HG03066 (cell line): ENCODE measurements at regions not wholly inside any gene's neighbourhood (a gene's known extent, or its start where the extent isn't known, plus 50 kb on each side); places are given as distances from the start of the nearest gene placed in this dataset.

Experiments
- ATAC-seq: cut with Tn5 transposase; IDR thresholded peaks from one replicate; pipeline ENCODE4 v1.9.1; 2021; ENCODE audit warnings: low read depth; ENCODE audit not compliant: unreplicated experiment

DNA sequence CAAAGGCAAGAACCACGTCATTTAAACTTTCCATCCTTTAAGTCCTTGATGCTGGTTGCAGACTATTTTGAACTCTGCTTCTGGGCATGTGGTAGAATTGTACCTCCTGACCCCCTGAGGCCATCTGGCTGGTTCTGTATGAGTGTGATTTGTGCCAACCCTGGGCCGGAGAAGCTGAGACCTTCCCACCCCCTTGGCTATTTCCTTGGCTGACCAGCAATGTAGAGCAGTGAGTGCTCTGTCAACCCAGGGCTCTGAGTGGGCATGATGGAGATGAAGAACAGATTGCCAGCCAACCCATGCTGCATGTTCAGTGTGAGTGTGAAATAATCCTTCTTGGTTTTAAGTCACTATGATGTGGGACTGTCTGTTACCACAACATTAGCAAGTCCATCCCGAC lies 82.1 kb upstream of the RASGRP1 start:
- ATAC-seq, result no peak

DNA sequence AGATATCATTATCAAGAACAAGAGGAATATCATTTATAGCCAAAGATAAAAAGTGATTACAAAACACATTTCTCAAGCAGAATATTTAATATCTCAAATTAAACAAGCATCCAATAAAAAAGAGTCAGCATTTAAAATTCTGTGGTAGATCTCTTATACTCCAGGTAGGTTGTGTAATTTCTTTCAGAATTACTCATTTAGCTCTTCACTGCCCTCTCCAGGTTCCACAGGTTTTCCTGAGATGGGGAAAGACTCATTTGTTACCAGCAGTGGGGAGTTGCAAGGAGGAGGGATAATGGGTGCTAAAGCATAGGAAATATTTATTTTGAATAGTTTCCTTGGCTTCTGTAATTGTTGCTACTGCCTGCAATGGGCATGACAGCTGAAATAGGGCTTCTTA lies 83.1 kb upstream of the RASGRP1 start:
- no peak for ATAC-seq

DNA sequence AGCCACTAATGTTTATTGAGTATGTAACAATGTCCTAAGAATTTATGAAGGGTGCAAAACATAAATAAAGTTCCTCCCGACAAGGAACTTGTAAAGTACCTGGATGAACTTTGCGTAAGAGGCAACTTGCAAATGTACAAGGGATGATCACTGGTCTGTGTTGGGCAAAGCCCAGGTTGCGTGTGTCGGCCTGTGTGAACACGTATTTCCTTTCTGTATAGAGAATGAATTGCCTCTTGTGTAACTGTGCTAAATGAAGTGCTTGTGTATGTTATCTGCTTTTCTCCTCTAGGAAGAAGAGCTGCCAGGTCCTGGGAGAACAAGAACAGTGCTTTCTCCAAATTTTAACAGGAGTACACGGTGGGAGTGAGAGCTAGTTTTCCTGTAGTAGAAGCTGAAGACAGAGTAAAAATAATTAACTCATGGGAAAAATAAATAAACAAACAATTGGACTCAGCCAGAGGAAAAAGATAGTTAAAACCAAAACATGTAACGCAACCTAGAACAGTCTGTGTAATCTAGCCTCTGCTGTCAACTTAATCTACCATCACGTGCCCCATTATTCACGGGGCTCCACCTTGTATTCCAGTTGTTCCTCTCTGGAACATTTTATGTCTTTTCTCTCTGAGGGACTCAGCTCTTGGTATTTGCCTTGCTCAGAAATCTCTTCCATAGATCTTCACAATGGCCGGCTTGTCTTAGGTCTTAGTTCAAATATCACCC lies 83.7 kb upstream of the RASGRP1 start:
- ATAC-seq, result no peak

DNA sequence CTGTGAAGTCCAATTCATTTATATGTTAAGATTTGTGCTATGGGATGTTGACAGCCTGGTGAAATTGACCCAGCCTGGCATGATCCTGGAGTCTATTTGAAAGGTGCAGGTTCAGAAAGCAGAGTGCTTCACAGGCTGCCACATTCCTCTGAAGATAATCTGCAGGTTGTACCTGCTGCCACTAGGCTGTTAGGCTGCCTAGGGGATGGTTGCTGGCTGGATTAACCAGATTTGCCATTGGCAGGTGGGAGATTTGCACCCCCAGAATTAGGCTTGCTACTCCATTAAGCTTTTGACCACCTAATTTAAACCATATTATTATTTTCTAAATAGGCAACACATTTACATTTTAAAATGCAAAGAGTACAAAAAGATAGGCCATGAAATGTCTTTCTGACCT lies 85.8 kb upstream of the RASGRP1 start:
- ATAC-seq, result no peak

- no peak for ATAC-seq
These were observed 86.3 kb upstream of the RASGRP1 start for GRCh38 chr15:38650936-38651327.

DNA sequence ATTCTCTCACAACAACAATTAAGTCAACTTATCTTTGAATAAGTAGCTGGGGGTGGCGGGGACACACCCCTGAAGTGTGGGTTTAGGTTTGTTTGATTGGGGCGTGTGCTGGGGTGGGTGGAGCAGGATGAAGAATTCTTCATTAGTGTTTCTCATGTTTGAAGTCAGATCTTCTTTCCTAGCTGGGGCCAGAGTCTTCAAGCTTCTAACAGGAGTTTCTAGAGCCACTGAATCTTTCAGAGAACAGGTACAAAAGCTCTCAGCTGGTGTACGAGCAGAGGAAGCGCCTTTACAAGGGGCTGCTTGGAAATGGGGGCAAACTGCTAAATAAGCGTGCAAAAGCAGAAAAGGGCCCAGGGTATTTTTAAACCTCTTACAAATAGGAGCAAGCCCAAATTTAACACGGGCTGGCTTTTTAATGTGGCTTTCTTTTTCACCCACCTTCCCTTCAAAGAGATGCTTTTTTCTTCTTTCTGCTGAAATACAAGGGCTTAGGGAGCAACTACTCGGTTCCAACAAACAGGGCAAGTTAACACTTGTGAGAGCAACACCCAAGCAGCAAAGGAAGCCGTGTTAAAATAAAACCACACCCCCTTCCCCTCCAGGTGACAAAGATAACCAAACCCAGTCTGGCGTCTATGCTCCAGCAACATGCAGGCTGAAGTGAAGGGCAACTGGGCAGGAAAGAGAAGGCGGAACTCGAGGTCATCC lies 86.9 kb upstream of the RASGRP1 start:
- ATAC-seq, result no peak

DNA sequence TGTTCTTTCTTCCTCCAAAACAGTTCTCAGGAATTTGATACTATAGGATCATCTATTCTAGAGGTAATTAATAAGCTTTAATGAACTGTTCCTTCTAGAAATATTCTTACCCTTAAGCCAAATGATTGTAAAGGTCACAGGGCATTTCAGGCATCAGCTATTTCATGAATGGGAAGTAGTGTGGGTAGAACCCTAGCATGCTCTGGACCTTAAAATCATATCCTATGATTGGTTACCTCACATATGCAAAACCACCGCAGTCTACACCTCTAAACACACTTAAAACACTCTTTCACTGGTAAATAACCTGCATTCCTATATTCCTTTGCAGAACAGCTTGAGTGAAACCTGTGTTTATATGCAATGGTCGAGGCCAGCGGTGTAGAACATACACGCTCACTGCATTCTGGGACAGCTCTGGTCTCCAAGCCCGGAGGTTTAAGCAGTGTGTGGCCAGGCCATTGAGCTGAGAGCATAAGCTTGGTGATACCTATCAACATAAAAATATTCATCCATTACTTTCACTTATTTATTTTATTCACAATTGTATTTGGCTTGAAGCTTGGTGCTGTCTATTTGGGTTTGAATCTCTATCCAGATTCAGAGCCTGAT lies 87.7 kb upstream of the RASGRP1 start:
- no peak for ATAC-seq

- ATAC-seq, result no peak
These were observed 88.4 kb upstream of the RASGRP1 start for GRCh38 chr15:38652998-38653397.

DNA sequence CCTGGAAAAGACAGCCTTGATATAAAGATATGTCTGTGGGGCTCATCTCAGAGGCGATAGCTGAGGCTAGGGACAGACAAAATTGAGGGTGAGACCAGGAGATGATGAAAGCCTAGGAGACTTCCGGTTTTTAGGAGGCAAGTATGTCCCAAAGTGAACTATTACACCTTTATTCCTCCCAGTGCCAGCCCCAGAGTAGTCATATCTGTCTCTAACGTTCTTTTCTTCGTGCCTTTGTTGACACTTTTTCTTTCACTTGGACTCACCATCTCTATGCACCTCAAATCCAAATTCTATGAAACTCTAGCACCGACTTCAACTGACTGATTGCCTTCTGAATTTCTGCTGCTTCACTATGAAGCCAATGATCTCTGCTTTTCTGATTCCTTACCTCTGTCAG lies 93.8 kb upstream of the RASGRP1 start:
- ATAC-seq, result no peak

GRCh38 chr15:38660738-38661137 lies 96.1 kb upstream of the RASGRP1 start:
- ATAC-seq, result no peak

DNA sequence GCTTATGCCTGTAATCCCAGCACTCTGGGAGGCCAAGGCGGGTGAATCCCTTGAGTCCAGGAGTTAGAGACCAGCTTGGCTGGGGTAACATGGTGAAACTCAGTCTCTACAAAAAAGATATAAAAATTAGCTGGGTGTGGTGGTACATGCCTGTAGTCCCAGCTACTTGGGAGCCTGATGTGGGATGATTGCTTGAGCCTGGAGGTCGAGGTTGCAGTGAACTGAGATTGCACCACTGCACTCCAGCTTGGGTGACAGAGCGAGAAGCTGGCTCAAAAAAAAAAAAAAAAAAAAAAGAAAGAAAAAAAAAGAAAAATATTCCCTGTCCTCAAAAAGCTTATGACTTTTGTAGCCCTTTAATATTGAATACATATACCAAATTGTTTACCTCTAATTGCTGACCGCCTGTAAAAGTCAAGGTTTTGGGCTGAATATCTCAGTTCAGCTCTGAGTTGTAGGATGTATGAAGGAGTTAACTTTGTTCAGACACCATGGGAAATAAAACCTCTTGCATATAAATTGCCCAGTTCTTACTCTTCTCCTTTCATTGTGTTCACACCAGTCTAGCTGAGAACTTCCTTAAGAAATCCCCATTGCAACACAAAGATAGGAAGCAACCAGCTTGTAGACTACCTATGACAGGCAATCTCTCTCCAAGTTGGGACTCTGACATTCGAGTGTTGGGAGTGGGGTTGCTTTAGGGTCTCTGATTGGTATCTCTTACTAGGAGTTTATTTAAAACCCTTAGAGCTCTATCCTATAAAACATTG lies 97.6 kb upstream of the RASGRP1 start:
- ATAC-seq, result no peak

- no peak for ATAC-seq
These were observed 98.2 kb upstream of the RASGRP1 start for GRCh38 chr15:38662805-38663204.

DNA sequence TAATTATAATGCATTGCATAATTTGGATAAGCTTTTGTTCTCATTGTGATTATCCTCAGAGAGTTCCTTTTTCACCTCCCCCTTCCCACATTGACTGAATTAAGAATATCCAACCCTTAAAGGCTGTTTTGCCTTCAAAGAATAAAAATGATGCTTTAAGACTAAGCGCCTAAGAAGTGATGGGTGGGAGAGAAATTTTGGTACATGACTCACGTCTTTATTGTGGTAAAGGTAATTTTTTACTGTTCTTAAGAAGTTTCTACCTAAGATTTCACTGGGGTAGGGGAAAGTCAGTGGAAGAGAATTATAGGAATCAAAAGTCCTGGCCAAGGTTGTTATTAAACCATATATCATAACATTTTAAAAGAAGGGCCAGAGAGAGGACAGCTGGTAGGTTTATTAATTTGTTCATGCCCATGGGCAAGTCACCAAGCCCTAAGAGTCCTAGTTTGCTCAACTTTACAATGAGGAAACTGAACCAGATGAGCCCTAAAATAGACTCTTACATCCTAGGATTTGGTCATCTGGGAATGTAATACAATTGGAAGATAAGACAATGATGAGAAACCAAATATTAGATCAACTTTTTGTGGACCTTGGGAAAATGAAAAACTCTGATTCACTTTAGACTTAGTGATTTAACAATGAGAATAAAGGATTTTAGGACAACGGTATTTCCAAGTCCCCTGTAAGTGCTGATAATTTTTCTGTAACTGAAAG lies 101.1 kb upstream of the RASGRP1 start:
- no peak for ATAC-seq

GRCh38 chr15:38666865-38667510 lies 102.4 kb upstream of the RASGRP1 start:
- ATAC-seq, result no peak

GRCh38 chr15:38667890-38668850 lies 103.6 kb upstream of the RASGRP1 start:
- ATAC-seq, result no peak

GRCh38 chr15:38668898-38669391 lies 104.3 kb upstream of the RASGRP1 start:
- ATAC-seq, result no peak

GRCh38 chr15:38670128-38671005 lies 105.8 kb upstream of the RASGRP1 start:
- ATAC-seq, result peak; percentile 36

- ATAC-seq, result no peak
These were observed 106.4 kb upstream of the RASGRP1 start for GRCh38 chr15:38671006-38671387.
